Thyroid gland (tissue), 4 donors: ENCODE measurements at regions not wholly inside any gene's neighbourhood (a gene's known extent, or its start where the extent isn't known, plus 50 kb on each side); places are given as distances from the start of the nearest gene placed in this dataset.

ENCODE experiments used
- DNase-seq, 2 donors: peaks; one replicate each; pipeline ENCODE4 v3.0.0-alpha.2; 2019
- H3K27ac ChIP-seq, 3 donors: fragments of 200-600 bp; sonication (generic); 1 replicate in 2 of 3; 2 replicates in 1 of 3; pipeline ENCODE4 v1.5.1; 2016 to 2019; ENCODE audit warnings: mild to moderate bottlenecking in 1 of 3, moderate library complexity in 1 of 3
- H3K27me3 ChIP-seq: fragments of 200-600 bp; sonication (generic); one replicate; pipeline ENCODE4 v1.5.1; 2019
- H3K36me3 ChIP-seq, 2 donors: fragments of 200-600 bp; sonication (generic); one replicate each; pipeline ENCODE4 v1.5.1; 2016 to 2019
- H3K4me1 ChIP-seq, 2 donors: fragments of 200-600 bp; sonication (generic); one replicate each; pipeline ENCODE4 v1.5.1; 2017 to 2019
- H3K4me3 ChIP-seq, 3 donors: fragments of 200-600 bp; sonication (generic); replicated peaks in 1 of 3; 1 replicate in 2 of 3; 2 replicates in 1 of 3; pipeline ENCODE4 v1.5.1; 2016; ENCODE audit warnings: mild to moderate bottlenecking in 1 of 3
- H3K9me3 ChIP-seq: fragments of 200-600 bp; sonication (generic); one replicate; pipeline ENCODE4 v1.5.1; 2017
- CTCF ChIP-seq, 6 experiments: fragments of 200-600 bp in 3 of 6; fragments of 450-650 bp in 3 of 6; sonication (generic) in 3 of 6; IDR thresholded peaks; one replicate each; pipeline ENCODE4 v1.5.1; 2016 to 2019; ENCODE audit warnings: antibody characterized with exemption in 6 of 6, mild to moderate bottlenecking in 2 of 6, inconsistent platforms in 1 of 6, moderate library complexity in 1 of 6
- POLR2A ChIP-seq, 2 donors: fragments of 450-650 bp; IDR thresholded peaks; one replicate each; pipeline ENCODE4 v1.6.1; 2017; ENCODE audit warnings: antibody characterized with exemption in 2 of 2, mild to moderate bottlenecking in 2 of 2, moderate library complexity in 1 of 2
- WGBS, 2 donors: methylation state at CpG; one replicate each; pipeline ENCODE4 v1.1.5; 2017; 5-methylcytosine and 5-hydroxymethylcytosine counted together
- intact Hi-C: fragments of 100-400 bp; cut with DNase I; formaldehyde crosslinking; loops from one replicate; pipeline ENCODE4 v1.15.1; 2023

GRCh38 chr12:19683178-19683927 is 244.1 kb downstream of the AEBP2 start:
- Histone ChIP-seq H3K4me1 (no peaks in the 10 kb centered on the region), H3K4me3 (no peak overlapping the region), H3K27me3 (no peaks in the 10 kb centered on the region), H3K36me3 (no peaks in the 10 kb centered on the region), H3K27ac (no peak overlapping the region), H3K9me3 (no peaks in the 10 kb centered on the region)
- 63 to 65% methylated on average over 7 of the region's 7 CpGs for whole genome bisulfite sequencing, 2 donors
- intact Hi-C loops = no loop called here
- TF ChIP-seq POLR2A (IDR thresholded peaks at IDR 0.05) (no peak), CTCF (IDR thresholded peaks at IDR 0.05) (no peak)
- DNase-seq = no peak

- H3K9me3 ChIP-seq = no peaks in the 10 kb centered on the region
- H3K4me1 ChIP-seq = no peaks in the 10 kb centered on the region
- intact Hi-C loops = no loop called here
- DNase-seq = no peak
- H3K36me3 ChIP-seq = no peaks in the 10 kb centered on the region
- H3K27ac ChIP-seq = no peak overlapping the region
- 90 to 94% methylated on average over 1 of the region's 1 CpG for WGBS, 2 donors
- H3K27me3 ChIP-seq = no peaks in the 10 kb centered on the region
- H3K4me3 ChIP-seq = no peak overlapping the region
- TF ChIP-seq CTCF (IDR thresholded peaks at IDR 0.05) = no peak
- no peak for TF ChIP-seq POLR2A (IDR thresholded peaks at IDR 0.05)
These were observed 248.1 kb downstream of the AEBP2 start for GRCh38 chr12:19687371-19687770.

- WGBS, 2 donors = 77 to 83% methylated on average over 1 of the region's 1 CpG
- H3K4me3 ChIP-seq = no peak overlapping the region
- intact Hi-C loops = no loop called here
- no peaks in the 10 kb centered on the region for H3K4me1 ChIP-seq
- DNase-seq = no peak
- no peaks in the 10 kb centered on the region for H3K9me3 ChIP-seq
- H3K27me3 ChIP-seq = no peaks in the 10 kb centered on the region
- TF ChIP-seq POLR2A (IDR thresholded peaks at IDR 0.05) (no peak), CTCF (IDR thresholded peaks at IDR 0.05) (no peak)
- no peak overlapping the region for H3K27ac ChIP-seq
- H3K36me3 ChIP-seq = no peaks in the 10 kb centered on the region
These were observed 249.2 kb downstream of the AEBP2 start for GRCh38 chr12:19688532-19688931.

GRCh38 chr12:19689226-19689625 is 249.9 kb downstream of the AEBP2 start:
- H3K4me3 ChIP-seq = no peak overlapping the region
- no peaks in the 10 kb centered on the region for H3K4me1 ChIP-seq
- TF ChIP-seq POLR2A (IDR thresholded peaks at IDR 0.05) (no peak), CTCF (IDR thresholded peaks at IDR 0.05) (no peak)
- 91 to 97% methylated on average over 17 of the region's 17 CpGs for WGBS, 2 donors
- no peak for DNase-seq
- intact Hi-C loops = no loop called here
- no peaks in the 10 kb centered on the region for H3K9me3 ChIP-seq
- no peak overlapping the region for H3K27ac ChIP-seq
- no peaks in the 10 kb centered on the region for H3K36me3 ChIP-seq
- no peaks in the 10 kb centered on the region for H3K27me3 ChIP-seq

- Histone ChIP-seq H3K27ac (no peak overlapping the region), H3K4me1 (no peaks in the 10 kb centered on the region), H3K9me3 (no peaks in the 10 kb centered on the region), H3K27me3 (no peaks in the 10 kb centered on the region), H3K4me3 (no peak overlapping the region), H3K36me3 (no peaks in the 10 kb centered on the region)
- TF ChIP-seq CTCF (IDR thresholded peaks at IDR 0.05) = no peak
- no peak for TF ChIP-seq POLR2A (IDR thresholded peaks at IDR 0.05)
- intact Hi-C loops = no loop called here
- 51 to 61% methylated on average over 9 of the region's 9 CpGs for WGBS, 2 donors
- DNase-seq = peak; percentile 59 to 62
These were observed 250.6 kb downstream of the AEBP2 start for GRCh38 chr12:19689801-19690472.
